ENCODE measurements at regions not wholly inside any gene's neighbourhood (a gene's known extent, or its start where the extent isn't known, plus 50 kb on each side); places are given as distances from the start of the nearest gene placed in this dataset.
A peak's percentile ranks its signal among the peaks of the same experiment; 100 is the strongest.

- Histone ChIP-seq H3K9me2 (ENCODE audit: insufficient read depth) (no peaks in the 10 kb centered on the region), H3K27ac (ENCODE audit: low read depth, low read length) (peak overlapping the region; percentile 6; the same call in 1 of the 2 replicates), H3K36me3 (ENCODE audit: control insufficient read depth in 1 of 2, insufficient read depth in 2 of 2, low read length in 2 of 2) (no peaks in the 10 kb centered on the region), H3K27me3 (ENCODE audit: insufficient read depth, low read length) (no peaks in the 10 kb centered on the region), H3K9ac (ENCODE audit: low read length) (no peak overlapping the region), H3K4me1 (ENCODE audit: control insufficient read depth in 1 of 2, insufficient read depth in 2 of 2, low read length in 2 of 2) (peaks cover 29 to 34% of the 10 kb centered on the region in 2 experiments), H3K79me2 (ENCODE audit: insufficient read depth, low read length) (no peaks in the 10 kb centered on the region), H4K20me1 (ENCODE audit: insufficient read depth) (no peaks in the 10 kb centered on the region), H2AFZ (ENCODE audit: low read depth, low read length, poor library complexity, severe bottlenecking) (peak overlapping the region; percentile 28), H3K4me3 (replicated peaks in 1 of 2; ENCODE audit: low read depth in 1 of 2, low read length in 2 of 2) (no peak overlapping the region), H3K9me3 (ENCODE audit: control insufficient read depth in 1 of 2, insufficient read depth in 1 of 2, low read depth in 1 of 2, low read length in 2 of 2) (no peaks in the 10 kb centered on the region), H3K4me2 (ENCODE audit: low read length) (peak overlapping the region; percentile 36)
- ChIA-PET CTCF (interaction anchor here (1.0 to 3.4 kb wide), 21 partner anchors 10 to 634 kb away, joined by 3 to 51 read pairs (median 7); no protein-coding TSS in a partner anchor), POLR2A (interaction anchor here (1.0 to 1.3 kb wide), 2 partner anchors 37 to 172 kb away, joined by 4 read pairs; no protein-coding TSS in a partner anchor), RAD21 (ENCODE audit: low non-redundant PET in 1 of 2, low total read pairs in 2 of 2, uncharacterized antibody in 2 of 2, unreplicated experiment in 2 of 2) (interaction anchor here (0.7 to 1.7 kb wide), 3 partner anchors 37 to 172 kb away, joined by 3 to 7 read pairs (median 4); no protein-coding TSS in a partner anchor)
- no peak for DNase-seq (ENCODE audit: low read depth, low spot score)
- no peak for TF ChIP-seq CBX3 (IDR thresholded peaks at IDR 0.05; ENCODE audit: low read depth)
- no peak for TF ChIP-seq FOSL1 (IDR thresholded peaks at IDR 0.05; ENCODE audit: low read depth)
- intact Hi-C loops (cut with micrococcal nuclease): loop anchor here (1.0 to 2.0 kb wide), 2 partner anchors 256 to 633 kb away; no protein-coding TSS in a partner anchor
- no TSS peak for BruUV-seq (replicated peaks)
- no peak for ATAC-seq
Measured at GRCh38 chr12:13534242-13534641, 337.7 kb downstream of the EMP1 start.

DNA sequence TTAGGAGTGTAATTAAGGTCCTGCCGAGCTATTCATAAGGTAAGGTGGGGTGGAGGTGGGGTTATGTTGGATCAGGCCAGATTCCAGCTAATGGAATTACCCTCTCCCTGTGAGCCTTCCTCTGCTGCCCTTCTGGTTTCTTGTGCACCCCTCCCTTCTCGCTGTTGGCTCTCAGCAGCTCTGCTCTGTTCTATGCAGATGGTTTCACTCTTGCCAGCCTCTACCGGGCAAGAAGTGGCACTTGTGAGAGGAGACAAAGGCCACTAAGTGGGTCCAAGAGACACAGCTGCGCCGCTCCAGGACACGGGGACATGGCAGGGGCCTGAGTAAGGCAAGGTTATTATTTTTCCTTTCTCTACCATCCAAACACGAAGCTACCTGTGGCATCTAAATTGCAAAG, 334.4 kb downstream of the EMP1 start:
- H3K9me3 ChIP-seq (ENCODE audit: control insufficient read depth in 1 of 2, insufficient read depth in 1 of 2, low read depth in 1 of 2, low read length in 2 of 2): no peaks in the 10 kb centered on the region
- POLR2A ChIA-PET: no interaction called here
- no peaks in the 10 kb centered on the region for H4K20me1 ChIP-seq (ENCODE audit: insufficient read depth)
- intact Hi-C loops (cut with micrococcal nuclease): no loop called here
- H3K27me3 ChIP-seq (ENCODE audit: insufficient read depth, low read length): no peaks in the 10 kb centered on the region
- no peaks in the 10 kb centered on the region for H3K9me2 ChIP-seq (ENCODE audit: insufficient read depth)
- peaks cover 21 to 37% of the 10 kb centered on the region in 2 experiments for H3K4me1 ChIP-seq (ENCODE audit: control insufficient read depth in 1 of 2, insufficient read depth in 2 of 2, low read length in 2 of 2)
- H3K4me3 ChIP-seq (replicated peaks in 1 of 2; ENCODE audit: low read depth in 1 of 2, low read length in 2 of 2): no peak overlapping the region
- H3K36me3 ChIP-seq (ENCODE audit: control insufficient read depth in 1 of 2, insufficient read depth in 2 of 2, low read length in 2 of 2): no peaks in the 10 kb centered on the region
- CTCF ChIA-PET: no interaction called here
- TF ChIP-seq CEBPB (IDR thresholded peaks at IDR 0.05; ENCODE audit: low read depth): no peak
- TF ChIP-seq SP1 (IDR thresholded peaks at IDR 0.05; ENCODE audit: low read depth): no peak
- TF ChIP-seq ELF1 (IDR thresholded peaks at IDR 0.05; ENCODE audit: borderline replicate concordance, low read depth): no peak
- TF ChIP-seq EGR1 (IDR thresholded peaks at IDR 0.05; ENCODE audit: low read depth): no peak
- no peak for TF ChIP-seq POLR2A (IDR thresholded peaks at IDR 0.05; ENCODE audit: borderline replicate concordance, extremely low read depth, insufficient read depth, insufficient read length)
- no peak for TF ChIP-seq SRF (IDR thresholded peaks at IDR 0.05; ENCODE audit: low read depth)
- no peak for TF ChIP-seq SIN3A (IDR thresholded peaks at IDR 0.05; ENCODE audit: low read depth)
- TF ChIP-seq, protein P1, sequence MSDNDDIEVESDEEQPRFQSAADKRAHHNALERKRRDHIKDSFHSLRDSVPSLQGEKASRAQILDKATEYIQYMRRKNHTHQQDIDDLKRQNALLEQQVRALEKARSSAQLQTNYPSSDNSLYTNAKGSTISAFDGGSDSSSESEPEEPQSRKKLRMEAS (IDR thresholded peaks at IDR 0.05): no peak
- no peak for TF ChIP-seq ZFX (IDR thresholded peaks at IDR 0.05)
- no peak for TF ChIP-seq EZH2phosphoT487 (IDR thresholded peaks at IDR 0.05; ENCODE audit: borderline replicate concordance)
- no peak for TF ChIP-seq POLR2AphosphoS5 (IDR thresholded peaks at IDR 0.05; ENCODE audit: low read depth, low read length)
- no peak for TF ChIP-seq FOSL1 (IDR thresholded peaks at IDR 0.05; ENCODE audit: low read depth)
- TF ChIP-seq CBX3 (IDR thresholded peaks at IDR 0.05; ENCODE audit: low read depth): no peak
- TF ChIP-seq ZNF274 (IDR thresholded peaks at IDR 0.05; ENCODE audit: low read depth, low read length): no peak
- no peak for TF ChIP-seq ATF3 (IDR thresholded peaks at IDR 0.05)
- no peak for TF ChIP-seq YY1 (IDR thresholded peaks at IDR 0.05; ENCODE audit: extremely low read depth, insufficient replicate concordance, low read depth, low read length)
- no peak for TF ChIP-seq EZH2 (IDR thresholded peaks at IDR 0.05)
- no peak for TF ChIP-seq JUND (IDR thresholded peaks at IDR 0.05)
- no peak for TF ChIP-seq TCF7L2 (IDR thresholded peaks at IDR 0.05; ENCODE audit: borderline replicate concordance, extremely low read depth, insufficient read depth, insufficient read length)
- TF ChIP-seq REST (IDR thresholded peaks at IDR 0.05; ENCODE audit: low read depth): no peak
- no TSS peak for BruUV-seq (replicated peaks)
- no peak overlapping the region for H3K9ac ChIP-seq (ENCODE audit: low read length)
- ATAC-seq (no peak), DNase-seq (ENCODE audit: low read depth, low spot score) (no peak)
- H3K4me2 ChIP-seq (ENCODE audit: low read length): no peak overlapping the region
- H2AFZ ChIP-seq (ENCODE audit: low read depth, low read length, poor library complexity, severe bottlenecking): no peak overlapping the region
- no peaks in the 10 kb centered on the region for H3K79me2 ChIP-seq (ENCODE audit: insufficient read depth, low read length)
- RAD21 ChIA-PET (ENCODE audit: low non-redundant PET in 1 of 2, low total read pairs in 2 of 2, uncharacterized antibody in 2 of 2, unreplicated experiment in 2 of 2): no interaction called here
- H3K27ac ChIP-seq (ENCODE audit: low read depth, low read length): no peak overlapping the region

All from HCT116 (cell line).